ENCODE measurements at regions not wholly inside any gene's neighbourhood (a gene's known extent, or its start where the extent isn't known, plus 50 kb on each side); places are given as distances from the start of the nearest gene placed in this dataset.

DNA sequence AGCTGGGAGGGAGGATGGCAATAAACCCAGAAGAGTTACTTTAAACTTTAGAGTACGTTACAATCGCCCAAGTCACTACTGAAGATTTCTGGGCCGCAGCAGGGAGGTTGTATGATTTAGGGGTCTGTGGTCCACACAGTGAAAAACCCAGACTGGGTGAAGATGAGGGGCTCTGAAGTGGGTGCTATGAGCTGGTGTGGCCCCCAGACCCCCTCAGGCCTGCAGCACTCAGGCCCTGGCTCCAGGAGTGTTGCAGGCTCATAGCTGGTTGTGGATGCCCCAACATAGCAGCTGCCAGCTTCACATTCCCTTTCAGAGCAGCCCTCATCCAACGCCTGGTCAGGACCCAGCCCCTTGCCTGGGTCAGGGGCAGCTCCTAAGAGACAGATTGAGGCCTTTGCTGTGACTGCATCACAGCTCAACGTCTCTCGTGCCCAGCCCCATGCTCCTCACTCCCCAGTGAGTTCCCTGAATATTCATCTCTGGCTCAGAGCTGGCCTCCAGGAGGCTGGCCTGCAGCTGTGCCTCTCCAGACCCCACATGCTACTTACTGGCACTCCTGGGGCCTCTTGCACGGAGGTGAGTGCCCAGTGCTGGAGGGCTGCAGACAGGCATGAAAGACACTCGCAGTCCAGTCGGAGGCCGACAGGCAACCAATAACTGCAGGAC, 94.5 kb upstream of the MYCN start:
- no peak for TF ChIP-seq BRCA1 (IDR thresholded peaks at IDR 0.05; ENCODE audit: low read depth, low read length)
- no peak for TF ChIP-seq RAD21 (IDR thresholded peaks at IDR 0.05 in 1 of 2, conservative IDR thresholded peaks at IDR 0.05 in 1 of 2; ENCODE audit: low read depth in 2 of 2, low read length in 2 of 2)
- no peak for TF ChIP-seq NRF1 (IDR thresholded peaks at IDR 0.05; ENCODE audit: low read depth, low read length)
- TF ChIP-seq, protein P1, sequence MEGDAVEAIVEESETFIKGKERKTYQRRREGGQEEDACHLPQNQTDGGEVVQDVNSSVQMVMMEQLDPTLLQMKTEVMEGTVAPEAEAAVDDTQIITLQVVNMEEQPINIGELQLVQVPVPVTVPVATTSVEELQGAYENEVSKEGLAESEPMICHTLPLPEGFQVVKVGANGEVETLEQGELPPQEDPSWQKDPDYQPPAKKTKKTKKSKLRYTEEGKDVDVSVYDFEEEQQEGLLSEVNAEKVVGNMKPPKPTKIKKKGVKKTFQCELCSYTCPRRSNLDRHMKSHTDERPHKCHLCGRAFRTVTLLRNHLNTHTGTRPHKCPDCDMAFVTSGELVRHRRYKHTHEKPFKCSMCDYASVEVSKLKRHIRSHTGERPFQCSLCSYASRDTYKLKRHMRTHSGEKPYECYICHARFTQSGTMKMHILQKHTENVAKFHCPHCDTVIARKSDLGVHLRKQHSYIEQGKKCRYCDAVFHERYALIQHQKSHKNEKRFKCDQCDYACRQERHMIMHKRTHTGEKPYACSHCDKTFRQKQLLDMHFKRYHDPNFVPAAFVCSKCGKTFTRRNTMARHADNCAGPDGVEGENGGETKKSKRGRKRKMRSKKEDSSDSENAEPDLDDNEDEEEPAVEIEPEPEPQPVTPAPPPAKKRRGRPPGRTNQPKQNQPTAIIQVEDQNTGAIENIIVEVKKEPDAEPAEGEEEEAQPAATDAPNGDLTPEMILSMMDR (IDR thresholded peaks at IDR 0.05; ENCODE audit: control extremely low read depth in 1 of 3, insufficient read depth in 1 of 3, low read depth in 1 of 3, low read length in 3 of 3), result no peak
- TF ChIP-seq ZNF274 (IDR thresholded peaks at IDR 0.05; ENCODE audit: borderline replicate concordance, extremely low read depth, low read length), result no peak
- no peak for TF ChIP-seq POLR2AphosphoS5 (IDR thresholded peaks at IDR 0.05; ENCODE audit: low read depth, low read length)
- TF ChIP-seq CBX8 (IDR thresholded peaks at IDR 0.05; ENCODE audit: borderline replicate concordance, low read depth, low read length), result no peak
- no peak for TF ChIP-seq TBP (IDR thresholded peaks at IDR 0.05; ENCODE audit: low read depth, low read length)
- TF ChIP-seq CBX5 (IDR thresholded peaks at IDR 0.05; ENCODE audit: low read depth, low read length), result no peak
